ENCODE measurements at regions not wholly inside any gene's neighbourhood (a gene's known extent, or its start where the extent isn't known, plus 50 kb on each side); places are given as distances from the start of the nearest gene placed in this dataset.

DNA sequence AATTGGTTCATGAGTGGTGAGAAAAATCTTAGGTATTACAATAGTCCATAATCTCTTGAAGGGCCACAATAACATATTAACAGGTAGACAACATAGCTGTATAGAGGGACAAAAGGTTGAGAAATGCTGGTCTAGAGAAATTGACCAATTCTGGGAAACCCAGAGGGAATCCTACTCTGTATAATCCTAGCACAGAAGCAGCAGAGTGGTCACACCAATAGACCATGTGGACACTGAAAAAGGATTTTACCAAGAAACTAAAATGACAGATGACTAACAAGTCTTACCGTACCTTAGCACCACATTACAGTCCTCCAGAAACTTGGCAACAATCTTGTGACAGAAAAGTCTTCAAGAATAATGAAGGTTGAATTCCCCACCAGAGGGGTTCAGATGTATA, 169.1 kb upstream of the PCDH18 start:
- Histone ChIP-seq H3K4me1 (ENCODE audit: control insufficient read depth, insufficient read depth, low read length) (no peaks in the 10 kb centered on the region), H3K9ac (ENCODE audit: low read length) (no peak overlapping the region), H3K36me3 (ENCODE audit: control insufficient read depth, insufficient read depth, low read length) (no peaks in the 10 kb centered on the region), H3K4me3 (ENCODE audit: low read length) (no peak overlapping the region), H3K27me3 (ENCODE audit: control insufficient read depth, insufficient read depth, low read length) (no peaks in the 10 kb centered on the region), H3K9me3 (ENCODE audit: control insufficient read depth, low read length) (no peaks in the 10 kb centered on the region)

DNA sequence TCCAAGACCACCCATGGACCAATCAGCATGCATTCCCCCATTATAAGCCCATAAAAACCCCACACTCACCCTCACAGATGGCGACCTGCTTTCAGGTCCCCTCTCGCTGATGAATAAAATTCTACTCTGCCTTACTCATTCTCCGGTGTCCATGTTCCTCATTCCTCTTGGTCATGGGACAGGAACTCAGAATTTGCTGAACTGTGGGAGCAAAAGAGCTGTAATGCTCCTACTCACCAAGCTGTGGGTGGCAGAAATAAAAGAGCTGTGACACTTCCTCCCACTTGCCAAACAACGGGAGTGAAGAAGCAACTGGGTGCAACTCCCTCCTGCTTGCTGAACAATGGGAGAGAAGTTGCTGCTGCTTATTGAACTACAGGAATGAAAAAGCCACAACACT, 168.5 kb upstream of the PCDH18 start:
- H3K9me3 ChIP-seq (ENCODE audit: control insufficient read depth, low read length), result no peaks in the 10 kb centered on the region
- H3K27me3 ChIP-seq (ENCODE audit: control insufficient read depth, insufficient read depth, low read length), result no peaks in the 10 kb centered on the region
- H3K4me3 ChIP-seq (ENCODE audit: low read length), result no peak overlapping the region
- H3K9ac ChIP-seq (ENCODE audit: low read length), result no peak overlapping the region
- no peaks in the 10 kb centered on the region for H3K36me3 ChIP-seq (ENCODE audit: control insufficient read depth, insufficient read depth, low read length)
- no peaks in the 10 kb centered on the region for H3K4me1 ChIP-seq (ENCODE audit: control insufficient read depth, insufficient read depth, low read length)

DNA sequence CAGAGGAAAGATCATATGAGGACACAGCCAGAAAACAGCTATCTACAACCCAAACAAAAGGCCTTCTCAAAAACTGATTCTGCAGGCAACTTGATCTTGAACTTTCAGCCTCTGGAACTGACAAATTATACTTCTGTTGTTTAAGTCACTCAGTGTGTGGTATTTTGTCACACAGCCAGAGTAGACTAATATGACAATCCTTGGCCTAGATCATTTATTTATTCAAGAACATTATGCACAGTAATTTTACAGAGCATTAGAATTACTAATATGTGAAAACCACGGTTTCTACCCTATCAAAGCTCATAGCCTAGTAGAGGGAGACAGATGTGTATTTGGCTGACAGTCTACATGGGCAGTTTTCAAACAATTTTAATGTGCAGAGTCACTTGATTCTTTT, 167.8 kb upstream of the PCDH18 start:
- H3K4me1 ChIP-seq (ENCODE audit: control insufficient read depth, insufficient read depth, low read length), result no peaks in the 10 kb centered on the region
- H3K9ac ChIP-seq (ENCODE audit: low read length), result no peak overlapping the region
- no peaks in the 10 kb centered on the region for H3K36me3 ChIP-seq (ENCODE audit: control insufficient read depth, insufficient read depth, low read length)
- no peak overlapping the region for H3K4me3 ChIP-seq (ENCODE audit: low read length)
- no peaks in the 10 kb centered on the region for H3K9me3 ChIP-seq (ENCODE audit: control insufficient read depth, low read length)
- no peaks in the 10 kb centered on the region for H3K27me3 ChIP-seq (ENCODE audit: control insufficient read depth, insufficient read depth, low read length)

DNA sequence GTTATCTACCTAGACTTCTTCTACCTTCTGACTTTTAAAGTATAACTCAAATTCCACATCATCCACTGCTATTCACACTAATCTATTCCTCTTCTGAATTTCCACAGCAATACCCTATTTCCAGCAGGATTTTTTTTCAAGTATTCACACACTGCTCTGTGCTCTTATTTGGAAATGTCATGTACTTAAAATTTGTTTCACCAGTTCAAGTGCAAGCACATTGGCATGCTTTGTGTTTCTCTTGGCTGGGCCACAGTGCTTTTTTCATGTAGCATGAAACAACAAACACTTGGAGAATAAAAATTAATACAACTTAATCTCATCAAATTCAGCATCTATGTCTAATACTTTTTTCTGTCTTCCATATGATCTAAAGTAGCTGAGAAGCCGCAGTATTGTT, 161.8 kb upstream of the PCDH18 start:
- Histone ChIP-seq H3K36me3 (ENCODE audit: control insufficient read depth, insufficient read depth, low read length) (no peaks in the 10 kb centered on the region), H3K27me3 (ENCODE audit: control insufficient read depth, insufficient read depth, low read length) (no peaks in the 10 kb centered on the region), H3K4me3 (ENCODE audit: low read length) (no peak overlapping the region), H3K9me3 (ENCODE audit: control insufficient read depth, low read length) (no peaks in the 10 kb centered on the region), H3K4me1 (ENCODE audit: control insufficient read depth, insufficient read depth, low read length) (no peaks in the 10 kb centered on the region), H3K9ac (ENCODE audit: low read length) (no peak overlapping the region)

DNA sequence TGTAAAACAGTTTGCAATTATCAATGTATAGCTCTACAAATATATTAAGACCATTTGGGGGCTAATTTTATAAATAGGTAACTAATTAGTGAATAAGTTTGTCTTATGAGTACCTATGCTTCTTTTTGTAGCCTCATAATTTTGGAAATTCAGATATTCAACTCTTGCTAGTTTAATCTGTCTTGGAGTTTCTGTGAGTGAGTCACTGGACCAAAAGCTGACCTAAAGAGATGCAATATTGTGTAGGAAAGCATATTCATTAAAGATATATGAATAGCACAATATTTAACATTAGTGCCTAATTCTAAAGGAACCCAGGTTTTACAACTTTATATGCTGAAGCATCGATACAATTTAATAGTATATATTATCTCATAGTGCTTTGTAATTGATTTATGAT, 161.3 kb upstream of the PCDH18 start:
- Histone ChIP-seq H3K4me1 (ENCODE audit: control insufficient read depth, insufficient read depth, low read length) (no peaks in the 10 kb centered on the region), H3K9me3 (ENCODE audit: control insufficient read depth, low read length) (no peaks in the 10 kb centered on the region), H3K36me3 (ENCODE audit: control insufficient read depth, insufficient read depth, low read length) (no peaks in the 10 kb centered on the region), H3K9ac (ENCODE audit: low read length) (no peak overlapping the region), H3K4me3 (ENCODE audit: low read length) (no peak overlapping the region), H3K27me3 (ENCODE audit: control insufficient read depth, insufficient read depth, low read length) (no peaks in the 10 kb centered on the region)

DNA sequence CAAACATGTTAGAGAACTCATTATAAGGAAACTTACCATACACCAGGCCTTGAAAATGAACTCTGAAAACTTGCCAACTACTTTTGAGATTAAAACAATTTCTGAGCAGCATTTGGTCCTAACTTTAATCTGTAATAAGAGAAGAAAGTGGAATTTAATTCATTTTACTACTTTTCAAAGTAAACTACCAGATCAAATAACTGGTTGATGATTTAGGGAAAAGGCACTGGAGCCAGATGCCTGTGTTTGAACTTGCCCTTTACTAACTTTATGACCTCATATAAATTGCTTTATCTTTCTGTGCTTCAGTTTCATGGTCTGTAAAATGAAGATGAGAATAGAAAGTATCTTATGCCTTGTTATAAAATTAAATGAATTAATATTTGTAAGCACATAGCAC, 159.9 kb upstream of the PCDH18 start:
- no peak overlapping the region for H3K4me3 ChIP-seq (ENCODE audit: low read length)
- no peaks in the 10 kb centered on the region for H3K27me3 ChIP-seq (ENCODE audit: control insufficient read depth, insufficient read depth, low read length)
- H3K9me3 ChIP-seq (ENCODE audit: control insufficient read depth, low read length), result no peaks in the 10 kb centered on the region
- no peaks in the 10 kb centered on the region for H3K36me3 ChIP-seq (ENCODE audit: control insufficient read depth, insufficient read depth, low read length)
- no peaks in the 10 kb centered on the region for H3K4me1 ChIP-seq (ENCODE audit: control insufficient read depth, insufficient read depth, low read length)
- H3K9ac ChIP-seq (ENCODE audit: low read length), result no peak overlapping the region

DNA sequence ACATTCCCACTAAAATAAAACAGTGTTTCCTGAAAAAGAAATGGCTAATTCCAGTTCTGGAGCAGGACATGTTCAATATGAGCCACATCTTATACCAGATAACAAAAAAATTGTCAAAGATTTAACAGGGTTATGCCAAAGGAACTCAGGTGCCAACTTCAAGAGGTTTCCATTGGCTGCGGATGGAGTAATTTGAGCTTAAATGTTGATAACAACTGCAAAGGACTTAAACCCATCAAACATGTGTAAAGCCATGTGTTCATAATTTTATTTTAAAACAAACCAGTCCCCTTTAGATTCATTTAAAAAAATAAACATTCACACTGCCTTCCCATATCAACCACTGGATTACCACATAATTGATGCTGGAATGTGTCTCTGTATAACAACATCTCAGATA, 156.4 kb upstream of the PCDH18 start:
- Histone ChIP-seq H3K9ac (ENCODE audit: low read length) (no peak overlapping the region), H3K4me1 (ENCODE audit: control insufficient read depth, insufficient read depth, low read length) (no peaks in the 10 kb centered on the region), H3K4me3 (ENCODE audit: low read length) (no peak overlapping the region), H3K36me3 (ENCODE audit: control insufficient read depth, insufficient read depth, low read length) (no peaks in the 10 kb centered on the region), H3K27me3 (ENCODE audit: control insufficient read depth, insufficient read depth, low read length) (no peaks in the 10 kb centered on the region), H3K9me3 (ENCODE audit: control insufficient read depth, low read length) (no peaks in the 10 kb centered on the region)

DNA sequence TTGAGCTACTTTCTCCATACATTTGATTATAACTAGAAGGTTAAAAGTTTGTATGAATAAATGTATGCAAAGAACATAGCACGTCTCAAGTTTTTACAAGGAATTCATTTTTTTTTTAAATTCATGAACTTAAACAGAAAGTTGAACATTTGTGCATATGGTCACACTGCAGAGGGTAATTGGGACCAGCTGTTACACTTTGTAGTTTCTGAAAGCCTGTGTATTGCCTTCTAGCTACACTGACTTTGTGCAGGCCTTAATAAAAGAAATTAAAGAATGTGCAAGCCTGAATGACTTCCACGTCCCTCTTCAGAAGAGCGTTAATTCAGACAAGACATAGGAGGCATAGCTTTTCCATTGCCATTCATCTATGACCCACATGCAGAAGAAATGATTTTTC, 153.1 kb upstream of the PCDH18 start:
- Histone ChIP-seq H3K36me3 (ENCODE audit: control insufficient read depth, insufficient read depth, low read length) (no peaks in the 10 kb centered on the region), H3K4me1 (ENCODE audit: control insufficient read depth, insufficient read depth, low read length) (no peaks in the 10 kb centered on the region), H3K9me3 (ENCODE audit: control insufficient read depth, low read length) (no peaks in the 10 kb centered on the region), H3K4me3 (ENCODE audit: low read length) (no peak overlapping the region), H3K9ac (ENCODE audit: low read length) (no peak overlapping the region), H3K27me3 (ENCODE audit: control insufficient read depth, insufficient read depth, low read length) (no peaks in the 10 kb centered on the region)

DNA sequence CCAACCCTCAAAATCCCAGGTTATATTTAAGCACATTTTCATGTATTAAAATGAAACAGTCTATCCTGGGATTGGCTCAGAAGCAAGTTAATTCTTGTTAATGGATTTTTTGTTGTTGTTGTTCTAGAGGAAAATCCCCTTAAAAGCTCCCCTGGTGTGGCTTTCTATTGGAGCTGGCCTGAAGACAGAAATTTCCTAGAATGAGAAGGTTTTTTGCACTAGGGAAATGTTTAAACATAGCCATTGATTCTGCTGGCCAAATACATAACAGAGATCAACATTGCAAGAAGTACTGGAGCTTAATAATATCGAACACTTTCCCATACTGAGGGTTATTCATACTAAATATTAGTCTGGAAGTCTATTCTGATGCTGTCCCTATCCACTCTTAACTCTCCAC, 148.8 kb upstream of the PCDH18 start:
- H3K9ac ChIP-seq (ENCODE audit: low read length), result no peak overlapping the region
- H3K9me3 ChIP-seq (ENCODE audit: control insufficient read depth, low read length), result no peaks in the 10 kb centered on the region
- H3K27me3 ChIP-seq (ENCODE audit: control insufficient read depth, insufficient read depth, low read length), result no peaks in the 10 kb centered on the region
- H3K4me3 ChIP-seq (ENCODE audit: low read length), result no peak overlapping the region
- no peaks in the 10 kb centered on the region for H3K4me1 ChIP-seq (ENCODE audit: control insufficient read depth, insufficient read depth, low read length)
- H3K36me3 ChIP-seq (ENCODE audit: control insufficient read depth, insufficient read depth, low read length), result no peaks in the 10 kb centered on the region

DNA sequence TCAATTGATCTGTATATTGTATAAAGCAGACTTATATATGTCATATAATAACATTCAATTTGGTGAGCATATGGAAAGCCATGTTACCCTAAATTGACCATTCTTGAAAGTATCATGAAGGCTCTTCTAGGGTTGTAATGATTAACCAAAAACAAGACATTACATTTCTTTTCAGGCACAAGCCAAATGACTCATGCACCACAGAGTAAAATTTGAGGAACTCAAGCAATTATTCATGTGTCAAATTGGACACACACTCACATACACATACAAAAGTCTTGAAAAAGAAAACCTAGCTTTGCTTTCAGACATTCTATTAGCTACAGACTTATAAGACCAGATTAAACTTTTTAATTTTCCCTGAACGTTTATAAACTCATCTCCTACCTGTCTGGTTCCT, 146.5 kb upstream of the PCDH18 start:
- no peaks in the 10 kb centered on the region for H3K4me1 ChIP-seq (ENCODE audit: control insufficient read depth, insufficient read depth, low read length)
- H3K4me3 ChIP-seq (ENCODE audit: low read length), result no peak overlapping the region
- H3K9me3 ChIP-seq (ENCODE audit: control insufficient read depth, low read length), result no peaks in the 10 kb centered on the region
- no peak overlapping the region for H3K9ac ChIP-seq (ENCODE audit: low read length)
- H3K27me3 ChIP-seq (ENCODE audit: control insufficient read depth, insufficient read depth, low read length), result no peaks in the 10 kb centered on the region
- H3K36me3 ChIP-seq (ENCODE audit: control insufficient read depth, insufficient read depth, low read length), result no peaks in the 10 kb centered on the region

DNA sequence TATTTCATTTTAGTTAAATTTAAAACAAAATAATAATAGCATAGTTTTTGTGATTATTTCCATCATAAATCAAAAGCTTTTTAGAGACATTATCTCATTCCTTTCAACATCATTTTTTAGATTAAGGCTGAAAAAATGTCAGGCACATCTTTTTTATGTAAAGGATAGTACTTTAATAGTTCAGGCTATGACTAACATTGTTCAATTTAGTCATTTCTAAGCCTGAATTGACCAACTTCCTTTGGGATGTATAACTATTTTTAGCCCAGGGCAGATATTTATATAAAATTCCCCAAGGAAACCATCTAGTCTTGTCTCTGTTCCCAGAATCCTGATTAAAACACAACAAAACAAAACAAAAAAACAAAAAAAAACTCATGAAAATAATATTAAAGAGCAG, 145.6 kb upstream of the PCDH18 start:
- no peak overlapping the region for H3K4me3 ChIP-seq (ENCODE audit: low read length)
- H3K9me3 ChIP-seq (ENCODE audit: control insufficient read depth, low read length), result no peaks in the 10 kb centered on the region
- H3K36me3 ChIP-seq (ENCODE audit: control insufficient read depth, insufficient read depth, low read length), result no peaks in the 10 kb centered on the region
- H3K9ac ChIP-seq (ENCODE audit: low read length), result no peak overlapping the region
- no peaks in the 10 kb centered on the region for H3K4me1 ChIP-seq (ENCODE audit: control insufficient read depth, insufficient read depth, low read length)
- H3K27me3 ChIP-seq (ENCODE audit: control insufficient read depth, insufficient read depth, low read length), result no peaks in the 10 kb centered on the region

DNA sequence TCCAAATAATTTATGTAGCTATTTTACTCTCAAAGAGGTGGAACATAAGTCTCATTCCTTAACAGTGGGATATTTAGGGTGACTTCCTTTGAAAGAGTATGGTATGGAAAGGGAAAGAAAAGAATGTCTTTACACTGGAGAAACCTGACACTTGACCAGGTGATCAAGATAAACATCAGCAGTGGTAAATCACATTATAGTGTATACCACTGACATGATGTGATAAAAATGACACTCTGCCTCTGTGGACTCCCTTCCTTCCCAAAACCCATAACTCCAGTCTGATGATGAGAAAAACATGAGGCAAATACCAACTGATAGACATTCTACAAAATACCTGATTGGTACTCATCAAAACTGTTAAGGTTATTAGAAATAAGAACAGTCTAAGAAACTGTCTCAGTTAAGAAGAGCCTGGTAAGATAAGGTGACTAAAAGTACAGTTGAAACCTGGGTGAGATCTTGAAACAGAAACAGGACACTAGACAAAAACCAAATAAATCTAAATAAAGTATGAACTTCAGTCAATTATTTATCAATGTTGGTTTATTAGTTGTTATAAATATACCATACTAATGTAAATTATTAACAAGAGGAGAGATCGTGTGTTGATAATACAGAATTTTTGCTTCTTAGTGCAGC, 144.2 kb upstream of the PCDH18 start:
- H3K4me1 ChIP-seq (ENCODE audit: control insufficient read depth, insufficient read depth, low read length), result no peaks in the 10 kb centered on the region
- H3K36me3 ChIP-seq (ENCODE audit: control insufficient read depth, insufficient read depth, low read length), result no peaks in the 10 kb centered on the region
- no peaks in the 10 kb centered on the region for H3K27me3 ChIP-seq (ENCODE audit: control insufficient read depth, insufficient read depth, low read length)
- no peak overlapping the region for H3K9ac ChIP-seq (ENCODE audit: low read length)
- H3K4me3 ChIP-seq (ENCODE audit: low read length), result no peak overlapping the region
- H3K9me3 ChIP-seq (ENCODE audit: control insufficient read depth, low read length), result no peaks in the 10 kb centered on the region

DNA sequence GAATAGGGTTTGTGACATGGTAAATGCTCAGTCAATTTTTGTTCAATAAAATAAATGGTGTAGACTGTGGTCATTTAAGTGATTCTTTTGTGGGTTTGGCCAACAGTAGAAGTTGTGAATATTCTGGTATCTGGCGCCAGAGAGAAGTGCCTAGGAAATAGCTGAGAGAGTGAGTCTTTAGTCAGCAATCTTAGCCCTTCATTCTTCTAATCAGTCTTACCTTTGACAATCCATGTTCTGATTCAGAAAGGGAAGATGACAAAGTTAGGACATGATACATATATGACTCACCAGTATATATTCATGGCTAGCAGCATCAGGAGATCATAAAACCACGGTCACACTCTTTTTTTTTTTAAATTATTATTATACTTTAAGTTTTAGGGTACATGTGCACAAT, 141.8 kb upstream of the PCDH18 start:
- no peaks in the 10 kb centered on the region for H3K27me3 ChIP-seq (ENCODE audit: control insufficient read depth, insufficient read depth, low read length)
- no peaks in the 10 kb centered on the region for H3K36me3 ChIP-seq (ENCODE audit: control insufficient read depth, insufficient read depth, low read length)
- no peaks in the 10 kb centered on the region for H3K4me1 ChIP-seq (ENCODE audit: control insufficient read depth, insufficient read depth, low read length)
- no peaks in the 10 kb centered on the region for H3K9me3 ChIP-seq (ENCODE audit: control insufficient read depth, low read length)
- no peak overlapping the region for H3K9ac ChIP-seq (ENCODE audit: low read length)
- H3K4me3 ChIP-seq (ENCODE audit: low read length), result no peak overlapping the region
